ENCODE measurements at regions not wholly inside any gene's neighbourhood (a gene's known extent, or its start where the extent isn't known, plus 50 kb on each side); places are given as distances from the start of the nearest gene placed in this dataset.
"Not testable (repeated sequence)": the region's sequence is repeated elsewhere in the genome, so short reads cannot be mapped to it uniquely, and the experiment has no call there.

DNA sequence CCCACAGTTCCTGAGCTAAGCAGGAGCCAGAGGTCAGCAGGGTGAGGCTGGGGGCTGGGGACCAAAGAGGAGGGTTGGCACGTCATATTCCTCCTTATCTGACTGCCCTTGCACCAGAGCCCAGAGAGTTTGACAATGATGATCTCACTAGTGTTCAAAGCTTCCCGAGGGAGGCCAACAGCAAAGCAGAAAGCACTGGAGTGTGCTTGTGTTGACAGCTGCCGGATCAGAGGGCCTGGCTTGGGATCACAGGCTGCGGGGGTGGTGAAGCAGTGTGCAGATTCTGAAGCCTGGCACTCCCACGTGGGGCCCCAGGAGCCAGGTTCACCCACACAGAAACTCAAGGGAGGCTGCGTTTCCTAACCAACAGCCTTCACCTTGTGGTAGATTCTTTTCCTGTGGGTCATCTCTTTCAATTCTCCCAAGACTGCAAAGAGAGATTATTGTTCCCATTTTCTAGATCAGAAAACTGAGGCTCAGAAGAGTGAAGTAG lies 89.8 kb downstream of the TRIM43 start:
- in situ Hi-C loops (cut with HindIII; ENCODE audit: low pct_unique_long_range_greater_than_20kb, low sequenced_read_pairs); DNase-seq (ENCODE audit: low read depth): not testable (repeated sequence)

DNA sequence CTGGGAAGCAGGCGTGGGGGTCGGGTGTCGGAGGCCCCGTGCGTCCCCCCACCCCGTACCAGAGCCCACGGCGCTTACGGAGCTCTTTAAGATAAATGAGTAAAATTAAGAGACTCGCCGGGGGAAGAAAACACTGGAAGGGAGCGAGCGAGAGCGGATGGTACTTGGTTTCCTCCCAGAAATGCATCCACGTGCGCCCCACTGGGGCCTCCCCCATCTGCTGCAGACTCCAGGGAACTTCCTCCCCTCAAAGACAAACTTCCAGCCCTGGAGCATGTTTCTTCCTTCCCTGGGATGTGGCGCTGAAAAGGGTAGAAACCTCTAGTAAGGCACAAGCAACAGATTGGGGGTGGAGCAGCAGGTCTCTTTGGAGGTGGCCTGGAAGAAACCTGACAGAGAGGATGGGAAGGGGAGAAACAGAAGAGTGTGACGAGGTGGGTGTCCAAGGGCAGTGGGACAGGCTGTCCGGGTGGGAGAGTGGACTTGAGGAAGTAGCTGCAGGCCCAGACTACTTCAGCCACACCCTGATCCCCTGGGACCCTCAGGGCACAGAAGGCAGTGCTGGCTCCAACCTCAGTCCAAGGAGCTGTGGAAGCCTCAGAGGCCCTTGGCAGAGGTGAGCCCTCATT lies 91.2 kb downstream of the TRIM43 start:
- DNase-seq (ENCODE audit: low read depth); in situ Hi-C loops (cut with HindIII; ENCODE audit: low pct_unique_long_range_greater_than_20kb, low sequenced_read_pairs): not testable (repeated sequence)

DNA sequence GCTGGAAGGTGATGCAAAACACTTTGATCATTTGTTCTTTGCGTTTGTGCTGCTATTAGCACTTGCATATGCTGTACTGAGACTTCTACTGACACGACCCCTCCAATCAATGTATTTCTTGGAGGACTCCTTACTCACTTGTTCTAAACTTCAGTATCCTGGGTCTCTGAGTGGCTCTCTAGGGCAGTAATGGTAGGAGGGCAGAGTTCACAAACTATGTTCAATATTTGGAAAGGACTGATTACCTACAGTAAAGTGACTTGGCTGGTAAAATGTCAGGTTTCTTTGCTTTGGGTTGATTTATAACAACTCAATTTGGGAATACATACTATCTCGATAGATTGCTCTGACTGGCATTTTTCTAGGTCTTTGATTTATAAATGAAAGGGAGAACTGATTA lies 93.7 kb downstream of the TRIM43 start:
- DNase-seq (ENCODE audit: low read depth), result no peak
- in situ Hi-C loops (cut with HindIII; ENCODE audit: low pct_unique_long_range_greater_than_20kb, low sequenced_read_pairs), result no loop called here

DNA sequence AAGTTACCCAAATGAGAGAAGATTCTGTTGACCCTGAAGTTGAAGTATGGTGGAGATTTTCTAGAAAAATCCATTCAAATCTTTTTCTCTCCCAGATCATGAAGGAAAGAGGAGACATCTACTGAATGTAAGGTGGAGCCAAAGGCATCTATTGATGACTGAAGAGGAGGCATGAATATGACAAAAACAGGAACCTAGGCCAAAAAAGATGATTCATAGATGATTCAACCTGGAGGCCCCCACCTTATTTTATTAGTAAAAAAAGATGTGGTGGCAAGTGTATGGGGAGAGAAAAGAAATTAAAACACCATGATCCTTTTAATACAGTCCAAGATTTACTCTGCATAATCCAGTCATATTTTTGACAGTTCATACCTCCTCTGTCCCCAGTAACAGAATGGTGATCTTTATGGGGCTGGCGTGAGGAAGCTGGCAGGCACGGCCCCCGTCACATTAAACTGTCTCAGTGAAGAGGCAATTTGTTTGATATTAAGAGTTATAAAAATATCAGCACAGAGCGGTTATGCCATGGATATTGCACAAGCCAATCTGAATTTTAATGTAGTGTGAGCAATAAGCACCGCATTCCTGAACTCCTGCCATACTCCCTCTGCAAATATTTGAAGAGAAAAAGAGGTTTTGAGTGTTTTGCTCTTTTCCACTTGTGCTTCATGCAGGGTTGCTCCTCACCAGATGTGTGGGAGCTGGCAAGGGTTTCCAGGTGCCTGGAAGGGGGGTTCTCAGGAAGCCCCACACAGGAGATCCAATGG lies 94.4 kb downstream of the TRIM43 start:
- in situ Hi-C loops (cut with HindIII; ENCODE audit: low pct_unique_long_range_greater_than_20kb, low sequenced_read_pairs); DNase-seq (ENCODE audit: low read depth): not testable (repeated sequence)

DNA sequence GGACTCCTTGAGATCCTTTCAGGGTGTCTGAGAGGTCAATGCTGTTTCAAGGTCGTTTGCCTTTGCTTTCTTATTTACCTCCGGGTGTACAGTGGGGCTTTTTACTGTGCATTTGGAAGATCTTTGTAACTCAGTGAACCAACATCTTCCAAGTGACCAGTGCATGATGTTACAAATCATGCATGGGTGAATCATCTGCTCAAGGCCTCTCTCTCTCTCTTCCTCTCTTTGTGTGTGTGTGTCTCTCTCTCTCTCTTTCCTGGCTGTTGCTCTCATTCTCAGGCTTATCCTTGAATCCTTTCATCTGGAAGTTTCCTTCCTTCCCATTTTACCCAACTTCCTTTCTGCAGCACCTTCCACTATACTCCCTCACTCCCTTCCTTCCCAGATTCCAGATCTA lies 96.1 kb downstream of the TRIM43 start:
- DNase-seq (ENCODE audit: low read depth); in situ Hi-C loops (cut with HindIII; ENCODE audit: low pct_unique_long_range_greater_than_20kb, low sequenced_read_pairs): not testable (repeated sequence)

DNA sequence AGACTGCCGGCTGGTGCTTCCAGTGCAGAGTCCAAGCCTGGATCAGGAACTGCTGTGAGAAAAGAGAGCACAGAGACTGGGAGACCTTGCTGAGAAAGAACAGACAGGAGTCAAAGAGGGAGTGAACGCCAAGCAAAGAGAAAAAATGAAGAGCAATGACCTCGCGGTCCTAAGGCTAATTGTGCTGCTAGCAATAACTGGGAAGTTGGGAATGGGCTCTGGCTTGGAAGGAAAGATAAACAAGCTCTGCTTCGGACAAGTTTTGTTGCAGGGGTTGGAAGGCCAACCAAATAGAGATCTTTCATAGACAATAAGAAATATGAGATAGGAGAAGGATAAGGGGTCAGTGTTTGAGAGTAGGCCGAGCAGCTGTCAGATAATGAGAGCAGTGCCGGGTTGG lies 99.4 kb downstream of the TRIM43 start:
- in situ Hi-C loops (cut with HindIII; ENCODE audit: low pct_unique_long_range_greater_than_20kb, low sequenced_read_pairs); DNase-seq (ENCODE audit: low read depth): not testable (repeated sequence)

DNA sequence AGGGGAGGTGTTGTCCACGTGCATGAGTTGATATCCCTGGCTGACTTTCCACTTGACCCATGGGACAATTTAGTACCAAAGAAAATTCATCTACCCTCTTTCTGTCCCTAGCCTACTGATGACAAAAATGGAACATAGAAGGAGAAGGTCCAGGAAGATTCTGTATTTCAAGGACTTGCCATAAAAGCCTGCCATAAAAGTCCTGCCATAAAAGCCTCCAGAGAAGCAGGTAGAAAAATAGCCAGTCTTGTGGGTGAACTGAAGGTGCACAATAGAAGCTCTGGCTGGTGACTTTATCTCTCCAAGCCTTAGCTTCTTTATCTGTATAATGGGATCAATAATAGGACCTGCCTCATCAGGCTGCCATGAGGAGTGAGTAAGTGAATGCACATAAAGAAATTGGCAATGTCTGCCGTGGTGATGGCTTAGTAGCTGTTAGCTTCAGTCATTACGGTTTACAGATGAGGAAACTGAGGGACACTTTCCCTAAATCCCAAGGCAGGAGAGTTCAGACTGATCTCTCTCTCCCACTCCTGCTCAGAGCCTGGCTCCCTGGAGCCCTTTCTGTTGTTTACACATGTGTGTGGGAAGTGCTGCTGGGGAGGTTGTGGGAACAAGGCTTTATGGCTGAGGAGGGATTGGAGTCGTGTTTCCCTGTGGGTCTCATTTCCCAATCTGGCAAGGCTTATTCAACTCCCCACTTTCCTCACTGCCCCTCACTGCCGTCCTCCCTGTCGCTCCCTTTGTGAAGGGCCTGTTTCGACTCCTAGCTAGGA lies 101.5 kb downstream of the TRIM43 start:
- in situ Hi-C loops (cut with HindIII; ENCODE audit: low pct_unique_long_range_greater_than_20kb, low sequenced_read_pairs); DNase-seq (ENCODE audit: low read depth): not testable (repeated sequence)

DNA sequence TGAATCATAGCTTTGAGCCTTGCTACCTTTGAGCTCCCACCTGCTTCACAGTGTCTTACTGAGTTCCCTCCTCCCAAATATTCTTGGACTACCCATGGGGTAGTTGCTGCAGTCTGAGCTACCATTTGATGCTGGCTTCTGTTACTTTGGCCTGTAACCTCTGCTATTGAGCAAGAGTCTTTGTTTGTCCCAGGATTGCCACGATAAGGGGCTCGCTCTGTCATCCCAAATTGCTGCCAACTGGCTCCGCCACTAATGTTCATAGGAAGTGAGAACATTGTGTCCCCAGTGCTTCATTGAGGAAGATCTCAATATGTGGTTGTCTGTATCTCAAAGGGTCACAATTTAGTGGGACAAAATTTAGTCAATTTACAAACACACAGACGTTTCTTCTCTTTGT lies 103.8 kb downstream of the TRIM43 start:
- no peak for DNase-seq (ENCODE audit: low read depth)
- in situ Hi-C loops (cut with HindIII; ENCODE audit: low pct_unique_long_range_greater_than_20kb, low sequenced_read_pairs), result no loop called here

DNA sequence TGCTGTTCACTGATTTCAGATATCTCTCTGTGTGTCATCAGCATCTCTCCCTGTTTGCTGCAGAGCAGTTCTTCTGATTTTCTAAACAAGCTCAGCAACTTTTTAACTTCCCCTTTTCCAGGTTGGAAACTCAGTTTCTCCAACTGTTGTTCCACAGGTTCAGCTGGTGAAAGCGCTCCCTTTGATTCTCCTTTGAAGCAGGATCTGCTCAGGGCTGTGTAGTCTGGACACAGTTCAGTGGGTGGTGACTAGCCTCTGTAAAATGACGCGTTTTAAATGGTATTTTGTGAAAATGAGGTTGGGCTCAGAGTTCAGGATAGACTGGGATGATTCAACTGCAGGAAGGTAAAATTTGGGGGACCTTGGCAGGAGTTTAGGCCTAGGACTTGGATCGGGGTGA lies 106.3 kb downstream of the TRIM43 start:
- no peak for DNase-seq (ENCODE audit: low read depth)
- in situ Hi-C loops (cut with HindIII; ENCODE audit: low pct_unique_long_range_greater_than_20kb, low sequenced_read_pairs), result no loop called here

DNA sequence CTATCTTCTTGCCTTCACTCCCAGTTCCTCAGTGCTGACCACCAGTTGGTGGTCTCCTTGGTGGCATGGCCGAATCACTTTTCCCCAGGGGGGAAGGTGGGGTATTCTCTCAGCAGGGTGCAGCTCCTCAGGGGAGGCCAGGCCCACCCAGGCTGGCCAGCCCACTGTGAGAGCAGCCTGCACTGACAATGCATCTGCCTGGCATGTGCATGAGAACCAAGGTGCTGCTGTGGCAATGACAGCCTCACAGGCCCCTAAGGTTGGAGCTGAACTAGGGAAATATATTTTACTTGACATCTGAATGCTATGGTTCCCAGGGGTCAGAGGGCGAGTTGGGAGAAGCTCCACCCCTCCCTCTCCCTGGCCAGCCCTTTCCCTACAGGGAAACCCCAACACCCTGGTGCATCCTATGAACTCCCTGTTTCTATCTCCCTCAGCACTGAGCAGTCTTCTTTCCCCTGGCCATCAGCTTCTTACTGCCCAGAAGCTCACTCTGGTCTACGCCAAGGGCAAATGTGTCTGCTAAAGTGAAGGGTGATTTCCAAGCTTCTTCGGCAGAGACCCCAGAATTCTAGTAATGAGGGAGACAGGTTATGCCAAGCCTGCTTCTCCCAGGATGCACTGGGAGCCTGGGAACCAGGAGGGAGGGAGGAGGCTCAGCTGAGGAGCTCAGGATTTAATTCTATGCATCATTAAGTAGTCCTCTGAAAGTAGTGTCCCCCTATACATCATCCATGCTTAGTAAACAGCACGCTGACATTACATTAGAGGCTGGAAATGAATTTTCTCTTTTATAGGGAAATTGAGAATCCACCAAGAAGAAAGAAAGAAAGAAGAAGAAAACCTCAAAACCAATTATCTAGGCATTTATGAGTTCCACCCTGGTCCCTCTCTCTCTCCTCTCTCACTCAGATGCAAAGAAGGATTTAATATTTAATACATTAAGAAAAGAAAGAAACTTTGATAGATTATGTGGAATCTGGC lies 107.7 kb downstream of the TRIM43 start:
- in situ Hi-C loops (cut with HindIII; ENCODE audit: low pct_unique_long_range_greater_than_20kb, low sequenced_read_pairs); DNase-seq (ENCODE audit: low read depth): not testable (repeated sequence)

DNA sequence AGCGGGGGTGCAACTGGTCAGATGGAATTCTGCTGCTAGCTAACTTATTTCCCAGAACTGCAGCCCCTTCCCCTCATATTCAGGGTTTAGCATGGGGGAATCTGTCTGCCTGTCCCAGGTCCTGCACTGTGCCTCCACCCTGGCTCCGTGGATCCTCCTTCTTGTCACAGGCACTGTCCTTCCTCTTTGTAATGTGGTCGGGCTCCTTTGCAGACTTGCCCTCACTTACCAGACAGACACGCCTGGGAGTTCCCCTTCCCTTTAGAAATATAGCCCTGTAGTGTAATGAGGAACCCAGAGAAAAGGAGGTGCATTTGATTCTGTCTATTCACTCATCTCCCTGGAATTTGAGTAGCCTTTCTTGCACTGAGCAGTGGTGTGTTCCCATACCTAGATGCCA lies 108.7 kb downstream of the TRIM43 start:
- in situ Hi-C loops (cut with HindIII; ENCODE audit: low pct_unique_long_range_greater_than_20kb, low sequenced_read_pairs), result no loop called here
- no peak for DNase-seq (ENCODE audit: low read depth)

DNA sequence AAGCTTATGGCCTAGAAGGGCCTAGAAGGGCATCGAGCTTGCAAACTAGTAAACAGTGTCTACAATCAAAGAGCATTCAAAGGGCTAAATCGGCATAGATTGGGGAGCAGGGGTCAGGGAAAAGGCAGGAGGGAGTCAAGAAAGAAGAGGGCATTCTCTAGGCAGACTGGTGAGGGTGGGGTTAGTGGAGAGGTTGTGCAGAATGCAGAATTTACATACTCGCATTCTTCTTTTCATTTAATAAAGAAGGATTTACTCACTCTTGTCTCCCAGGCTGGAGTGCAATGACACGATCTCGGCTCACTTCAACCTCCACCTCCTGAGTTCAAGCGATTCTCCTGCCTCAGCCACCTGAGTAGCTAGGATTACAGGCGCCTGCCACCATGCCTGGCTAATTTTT lies 110.7 kb downstream of the TRIM43 start:
- in situ Hi-C loops (cut with HindIII; ENCODE audit: low pct_unique_long_range_greater_than_20kb, low sequenced_read_pairs), result no loop called here
- DNase-seq (ENCODE audit: low read depth), result no peak

DNA sequence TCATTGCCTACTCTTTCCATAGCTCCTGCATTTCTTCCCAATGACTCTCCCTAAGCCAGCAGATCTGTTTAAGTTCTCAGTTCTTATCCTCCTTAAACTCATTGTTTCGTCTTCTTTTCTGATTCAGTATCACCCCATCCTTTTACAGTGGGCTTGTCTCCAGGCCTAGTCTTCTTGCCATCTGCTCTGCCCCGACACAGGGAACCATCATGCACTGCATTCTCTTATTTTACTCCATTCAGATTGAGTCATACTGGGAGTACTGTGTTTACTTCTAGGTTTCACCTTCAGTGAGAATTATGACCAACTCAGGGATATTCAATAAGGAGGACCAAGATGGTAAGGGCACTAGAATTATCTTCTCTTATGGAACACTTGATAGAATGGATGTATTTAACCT lies 115.4 kb downstream of the TRIM43 start:
- in situ Hi-C loops (cut with HindIII; ENCODE audit: low pct_unique_long_range_greater_than_20kb, low sequenced_read_pairs); DNase-seq (ENCODE audit: low read depth): not testable (repeated sequence)

DNA sequence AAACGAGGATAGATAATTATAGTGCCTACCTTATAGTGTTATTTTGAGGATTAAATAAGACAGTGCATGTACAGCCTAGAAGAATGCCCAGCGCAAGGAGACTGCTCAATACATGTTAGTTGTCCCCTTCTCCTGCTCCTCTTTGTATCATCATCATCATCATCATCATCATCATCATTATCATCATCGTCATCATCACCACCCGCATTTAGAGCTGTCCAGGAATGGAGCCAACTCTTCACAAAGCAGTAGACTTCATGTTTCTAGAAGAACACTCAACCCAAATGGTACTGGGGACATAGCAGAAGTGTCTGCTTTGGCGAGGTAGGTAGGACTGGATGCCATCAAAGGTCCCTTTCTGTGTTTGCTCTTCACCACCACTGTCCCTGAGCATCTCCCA lies 116.0 kb downstream of the TRIM43 start:
- in situ Hi-C loops (cut with HindIII; ENCODE audit: low pct_unique_long_range_greater_than_20kb, low sequenced_read_pairs), result no loop called here

DNA sequence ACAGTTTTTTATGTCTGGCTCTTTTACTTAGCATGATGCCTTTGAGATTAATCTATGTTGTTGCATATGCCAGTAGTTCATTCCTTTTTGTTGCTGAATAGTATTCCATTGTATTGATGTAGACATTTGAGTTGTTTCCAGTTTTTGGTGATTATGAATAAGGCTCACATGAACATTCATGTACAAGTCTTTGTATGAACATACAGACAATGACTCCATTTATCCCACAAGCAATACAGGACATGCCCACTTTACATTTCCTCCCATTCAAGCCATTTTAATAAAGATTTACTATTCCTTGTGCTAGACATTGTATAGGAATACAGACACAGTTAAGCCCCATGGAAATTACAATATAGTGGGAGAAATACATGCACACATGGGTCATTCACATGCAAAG lies 118.0 kb downstream of the TRIM43 start:
- no peak for DNase-seq (ENCODE audit: low read depth)
- in situ Hi-C loops (cut with HindIII; ENCODE audit: low pct_unique_long_range_greater_than_20kb, low sequenced_read_pairs), result no loop called here

More for the DNA sequence above, 116.0 kb downstream of the TRIM43 start:
- no peak for DNase-seq (ENCODE audit: low read depth)

DNA sequence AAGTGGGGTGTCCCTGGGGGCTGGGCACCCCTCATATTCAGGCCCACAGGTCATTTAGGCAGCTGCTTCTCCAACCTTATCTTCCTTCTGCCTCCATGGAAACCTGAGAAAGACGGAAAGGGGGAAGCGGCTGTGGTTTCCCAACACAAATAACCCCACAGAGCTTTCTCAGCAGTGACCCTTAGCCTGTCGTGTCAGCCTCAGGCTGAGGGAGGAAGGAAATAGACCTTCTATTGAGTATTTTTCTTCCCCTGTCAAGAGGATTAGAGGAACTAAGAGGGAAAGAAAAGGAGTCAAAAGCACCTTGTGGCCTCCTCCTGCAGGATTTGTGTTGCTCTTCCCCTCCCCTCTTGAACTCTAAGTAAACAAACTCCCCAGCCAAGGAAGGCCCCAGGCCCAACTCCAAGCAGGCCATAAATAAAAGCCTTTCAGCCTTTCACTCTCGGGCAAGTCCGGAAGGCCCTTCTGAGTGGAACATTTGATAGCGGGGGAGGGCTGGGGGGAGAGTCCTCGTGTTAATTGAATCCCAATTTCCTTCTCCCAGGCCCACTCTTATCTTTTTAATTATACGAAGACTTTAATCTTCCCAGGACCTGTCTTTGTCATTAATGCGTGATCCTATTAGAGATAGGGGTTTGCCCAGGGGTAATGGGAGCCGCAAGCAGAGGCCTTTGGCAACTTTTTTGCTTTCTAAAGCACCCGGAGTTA lies 121.8 kb downstream of the TRIM43 start:
- in situ Hi-C loops (cut with HindIII; ENCODE audit: low pct_unique_long_range_greater_than_20kb, low sequenced_read_pairs); DNase-seq (ENCODE audit: low read depth): not testable (repeated sequence)

DNA sequence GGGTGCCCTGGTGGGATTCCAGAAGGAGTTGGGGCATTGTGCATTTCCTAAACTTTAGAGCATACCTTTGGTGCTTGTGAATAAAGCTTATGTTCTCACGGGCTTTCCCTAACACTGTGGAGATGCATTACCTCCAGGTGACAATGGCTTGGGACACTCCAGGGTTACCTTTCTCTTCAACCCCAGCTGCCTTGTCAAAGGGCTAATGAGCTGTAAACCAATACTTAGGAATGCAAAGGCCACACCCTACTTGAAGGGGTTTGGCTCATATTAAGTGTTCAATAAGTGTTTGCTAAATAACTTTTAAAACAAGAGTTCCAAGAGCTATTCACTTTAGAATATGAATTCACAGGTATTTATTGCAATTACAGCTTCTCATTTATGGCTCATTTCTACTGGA lies 122.6 kb downstream of the TRIM43 start:
- in situ Hi-C loops (cut with HindIII; ENCODE audit: low pct_unique_long_range_greater_than_20kb, low sequenced_read_pairs), result not testable (repeated sequence)

More for the DNA sequence above, 122.6 kb downstream of the TRIM43 start:
- DNase-seq (ENCODE audit: low read depth), result not testable (repeated sequence)
